Activated CD4-positive, CD25-positive, alpha-beta regulatory T cell treated with anti-CD3 and anti-CD28 coated beads, Interleukin-2, amount 50 U/mL, for 16 hours (primary cell): ENCODE measurements at regions not wholly inside any gene's neighbourhood (a gene's known extent, or its start where the extent isn't known, plus 50 kb on each side); places are given as distances from the start of the nearest gene placed in this dataset.

Experiments
- DNase-seq: peaks from one replicate; pipeline ENCODE4 v3.0.0-alpha.2; 2020; ENCODE audit warnings: low read depth, low spot score

DNA sequence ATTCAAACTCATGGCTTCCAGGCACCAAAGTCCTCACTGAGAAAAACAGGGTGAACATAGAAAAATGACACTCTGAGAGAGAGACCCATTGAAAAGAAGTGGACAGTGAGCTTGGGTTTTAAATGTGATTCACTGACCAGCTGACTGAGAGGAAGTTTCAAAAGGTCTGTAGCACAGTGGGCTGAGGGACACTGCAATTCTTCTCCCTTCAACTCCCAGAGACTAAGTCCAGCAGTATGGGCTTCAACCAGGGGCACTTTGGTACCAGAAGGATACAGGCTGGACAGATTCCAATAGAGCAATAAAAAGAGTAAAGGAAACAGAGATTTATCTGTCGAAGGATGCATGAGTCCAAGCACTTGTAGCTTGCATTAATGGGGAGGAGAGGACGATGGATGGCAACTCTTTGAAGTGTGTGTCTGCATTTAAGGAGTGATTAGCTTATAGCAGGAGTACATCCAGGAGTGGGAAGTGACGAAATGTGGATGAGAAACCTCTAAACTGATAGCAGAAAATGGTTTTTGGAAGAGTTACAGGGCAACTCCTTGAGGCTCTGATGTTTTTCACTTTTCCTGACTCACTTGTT is 117.0 kb upstream of the ANKRD55 start:
- no peak for DNase-seq

DNA sequence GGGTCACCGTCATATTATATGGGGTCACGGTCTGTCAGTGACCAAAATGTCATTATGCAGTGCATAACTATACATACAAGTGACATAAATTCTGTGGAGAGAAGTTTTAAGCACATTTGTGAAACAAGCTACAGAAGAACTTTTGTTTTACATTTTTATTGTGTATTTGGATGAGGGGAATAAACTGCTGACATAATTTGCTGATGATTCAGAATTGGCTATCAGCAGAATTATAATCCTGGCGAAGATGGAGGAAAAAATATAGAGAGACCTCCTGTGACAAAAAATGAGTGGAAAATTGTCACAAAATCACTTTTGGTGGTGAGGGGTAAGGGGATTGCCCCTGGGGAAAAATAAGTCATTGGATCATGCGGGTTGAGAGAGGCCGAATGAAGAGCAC is 116.3 kb upstream of the ANKRD55 start:
- DNase-seq = no peak

DNA sequence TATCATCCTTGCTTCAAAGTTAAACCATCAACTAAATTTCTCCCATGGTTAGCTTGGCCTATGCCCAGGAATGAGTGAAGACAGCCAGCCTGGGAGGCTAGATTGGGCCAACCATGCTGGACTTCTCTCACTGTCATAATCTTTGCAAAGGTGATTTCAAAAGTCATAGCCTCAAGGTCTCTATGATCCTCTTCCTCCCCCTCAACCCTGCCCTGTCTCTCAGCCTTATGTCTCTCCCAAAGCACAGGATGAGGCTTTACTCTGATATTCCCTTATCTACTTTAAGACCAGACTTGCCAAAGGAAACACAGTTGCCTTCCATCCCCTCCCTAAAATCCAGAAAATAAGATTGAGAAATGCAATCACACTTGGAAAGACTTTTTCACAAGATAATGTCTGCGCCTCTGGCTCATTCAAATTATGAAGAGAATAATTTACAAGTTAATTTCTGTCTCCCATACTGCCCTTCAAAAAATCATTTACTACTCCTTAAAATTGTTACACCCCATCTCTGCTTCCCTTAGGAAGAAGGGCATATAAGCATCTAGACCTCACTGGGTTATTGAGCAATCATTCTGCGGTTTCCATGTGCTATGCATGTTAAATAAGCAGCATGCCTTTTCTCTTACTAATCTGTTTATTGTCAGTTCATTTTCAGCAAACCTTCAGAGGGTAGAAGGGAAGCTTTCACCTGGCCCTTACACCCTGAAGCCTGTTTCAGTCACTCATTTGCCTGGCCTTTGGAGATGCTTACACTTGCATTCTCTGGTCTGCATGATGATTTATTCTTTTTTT is 113.8 kb upstream of the ANKRD55 start:
- DNase-seq = no peak

DNA sequence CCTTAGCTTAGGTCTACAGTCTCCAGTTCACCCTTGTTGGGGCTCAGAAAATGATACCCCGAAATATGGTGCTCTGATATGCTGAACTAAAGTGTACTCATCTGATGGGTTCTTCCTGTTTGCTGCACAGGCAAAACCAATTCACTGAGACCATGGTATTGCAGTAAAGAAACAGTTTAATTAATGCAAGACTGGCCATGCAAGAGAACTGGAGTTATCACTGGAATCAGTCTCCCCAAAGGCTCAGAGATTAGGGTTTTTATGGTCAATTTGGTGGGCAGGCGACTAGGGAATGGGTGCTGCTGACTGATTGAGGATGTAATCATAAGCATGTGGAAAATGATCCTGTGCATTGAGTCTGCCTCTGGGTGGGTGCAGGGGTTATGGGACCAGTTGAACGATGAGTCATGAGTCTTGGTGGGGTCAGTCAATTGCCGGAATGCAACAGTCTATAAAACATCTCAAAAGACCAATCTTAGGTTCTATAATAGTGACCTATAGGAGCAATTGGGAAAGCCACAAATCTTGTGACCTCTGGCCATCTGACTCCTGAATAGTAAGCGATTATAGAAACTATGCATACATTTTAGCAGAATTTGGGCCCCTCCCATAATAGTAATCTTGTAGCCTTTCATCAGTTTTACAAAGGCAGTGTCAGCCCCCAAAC is 113.0 kb upstream of the ANKRD55 start:
- no peak for DNase-seq

DNA sequence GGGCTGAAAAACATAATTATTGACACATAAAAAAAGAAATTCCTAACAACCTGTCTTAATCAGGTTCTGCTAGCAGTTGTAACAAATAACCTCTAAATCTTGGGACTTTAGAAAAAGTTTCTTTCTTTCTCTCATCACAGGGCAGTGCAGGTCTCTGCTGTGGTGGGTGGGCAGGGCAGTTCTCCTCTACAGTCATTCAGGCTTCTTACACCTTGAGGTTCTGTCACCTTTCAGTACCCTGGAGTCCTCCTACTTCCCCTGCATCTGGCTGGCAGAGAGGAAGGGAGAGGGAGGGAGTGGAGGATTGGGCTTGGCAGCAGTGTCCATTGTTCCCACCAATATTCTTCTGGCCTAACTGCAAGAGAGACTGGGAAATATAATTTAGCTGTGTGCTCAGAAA is 112.2 kb upstream of the ANKRD55 start:
- DNase-seq = no peak

DNA sequence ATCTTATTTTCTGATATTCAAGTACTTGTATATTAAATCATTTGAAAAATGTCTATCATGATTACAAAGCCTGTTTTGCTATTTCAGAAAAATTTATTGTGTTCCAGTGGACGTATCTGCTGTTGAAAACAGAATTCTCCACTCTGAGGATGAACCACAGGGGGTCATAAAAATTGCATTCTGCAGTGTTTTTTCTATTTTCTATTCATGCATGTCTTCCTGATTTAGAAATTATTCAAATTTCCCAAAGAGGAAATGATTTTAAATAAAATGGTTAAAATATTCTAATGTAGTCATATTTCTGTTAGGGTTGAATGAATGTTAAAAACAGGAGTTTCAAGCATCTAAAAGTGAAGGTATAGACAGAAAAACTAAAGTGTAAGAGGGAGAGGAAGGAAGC is 111.5 kb upstream of the ANKRD55 start:
- no peak for DNase-seq

DNA sequence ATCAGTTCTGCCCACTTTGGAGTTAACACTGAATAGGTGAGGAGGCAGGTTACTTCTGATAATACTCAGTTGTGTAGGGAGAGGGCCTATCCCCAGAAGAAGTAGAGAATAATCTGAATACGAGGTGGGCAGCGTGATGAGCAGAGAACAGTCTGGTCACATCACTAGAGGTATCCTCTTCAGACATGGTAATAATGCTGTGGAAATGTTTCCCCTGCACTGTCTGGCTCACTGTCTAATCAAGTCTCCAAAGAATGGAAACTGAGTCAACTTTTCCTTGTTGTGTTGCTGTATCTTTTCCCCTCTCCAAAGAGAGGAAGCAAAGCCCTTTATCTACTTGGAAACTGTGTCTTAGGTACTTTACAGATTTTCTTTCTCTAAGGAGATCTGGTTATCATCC is 110.9 kb upstream of the ANKRD55 start:
- DNase-seq = no peak

DNA sequence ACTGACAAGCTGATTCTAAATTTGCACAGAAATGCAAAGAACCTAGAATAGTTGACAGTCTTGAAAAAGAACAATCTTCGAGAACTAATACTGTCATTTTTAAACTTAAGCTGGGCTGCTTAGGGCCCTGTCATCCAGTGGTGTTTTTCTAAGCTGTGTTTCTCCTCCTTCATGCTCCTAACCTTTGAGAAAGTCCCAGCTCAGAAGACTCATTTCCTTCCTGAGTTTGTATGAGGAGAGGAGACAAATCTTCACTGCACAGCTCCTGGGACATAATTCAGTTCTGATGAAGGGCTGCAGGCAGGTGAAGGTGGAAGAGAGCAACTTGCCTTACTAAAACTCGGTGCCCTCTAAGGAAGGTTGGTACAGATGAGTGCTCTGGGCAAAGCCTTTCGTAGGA is 109.5 kb upstream of the ANKRD55 start:
- DNase-seq = no peak

DNA sequence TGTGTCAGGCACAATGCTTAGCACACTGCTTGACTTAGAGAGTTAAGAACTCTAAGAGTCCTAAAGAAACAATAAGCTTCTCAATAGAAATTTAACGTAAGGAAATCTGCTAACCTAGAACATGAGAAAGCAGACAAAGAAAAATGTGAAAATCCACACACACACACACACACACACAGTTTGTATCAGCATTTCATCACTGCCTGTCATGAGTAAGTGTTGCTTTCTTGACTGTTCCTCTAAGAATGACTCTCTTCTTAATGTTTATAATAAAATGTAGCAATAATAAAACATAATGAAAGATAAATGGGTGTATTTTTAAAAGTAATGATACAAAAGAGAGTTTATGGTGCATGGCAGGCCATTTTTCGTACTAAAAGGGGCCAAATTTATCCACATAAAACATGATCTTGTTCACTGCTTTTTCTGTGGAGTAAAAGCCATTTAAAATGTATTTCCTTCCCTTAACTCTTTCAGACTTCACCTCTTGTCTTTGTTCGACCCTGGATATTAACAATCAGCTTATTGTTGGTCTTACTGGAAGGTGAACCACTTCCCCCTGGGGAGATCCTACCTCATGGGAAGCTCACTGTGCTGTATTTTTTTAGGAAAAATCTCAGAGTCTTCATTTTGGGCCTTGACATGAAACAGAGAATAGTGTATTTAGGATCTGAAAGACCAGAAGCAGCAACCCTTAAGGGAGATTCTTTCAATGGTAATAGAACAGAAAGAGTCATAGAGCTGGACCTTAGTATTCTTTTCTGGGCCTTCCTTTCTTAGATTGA is 107.3 kb upstream of the ANKRD55 start:
- DNase-seq = no peak

DNA sequence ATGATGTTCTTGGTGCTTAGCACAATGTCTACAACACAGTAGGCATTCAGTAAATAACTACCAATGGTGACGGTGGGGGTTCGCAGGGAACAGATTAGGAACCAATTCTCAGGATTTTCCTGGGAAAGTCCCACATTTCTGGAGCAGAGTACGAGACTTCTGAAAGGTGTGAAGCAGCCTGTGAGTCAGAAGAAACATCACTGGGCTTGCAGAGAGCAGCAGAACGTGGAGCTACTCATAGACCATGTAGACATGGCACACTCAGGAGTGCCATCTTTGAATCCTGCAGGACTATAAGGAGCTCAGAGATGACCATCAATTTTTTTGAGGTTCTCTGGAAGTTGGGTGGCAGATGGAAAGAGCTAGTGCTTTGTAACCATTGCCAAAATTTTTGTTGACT is 106.6 kb upstream of the ANKRD55 start:
- no peak for DNase-seq

DNA sequence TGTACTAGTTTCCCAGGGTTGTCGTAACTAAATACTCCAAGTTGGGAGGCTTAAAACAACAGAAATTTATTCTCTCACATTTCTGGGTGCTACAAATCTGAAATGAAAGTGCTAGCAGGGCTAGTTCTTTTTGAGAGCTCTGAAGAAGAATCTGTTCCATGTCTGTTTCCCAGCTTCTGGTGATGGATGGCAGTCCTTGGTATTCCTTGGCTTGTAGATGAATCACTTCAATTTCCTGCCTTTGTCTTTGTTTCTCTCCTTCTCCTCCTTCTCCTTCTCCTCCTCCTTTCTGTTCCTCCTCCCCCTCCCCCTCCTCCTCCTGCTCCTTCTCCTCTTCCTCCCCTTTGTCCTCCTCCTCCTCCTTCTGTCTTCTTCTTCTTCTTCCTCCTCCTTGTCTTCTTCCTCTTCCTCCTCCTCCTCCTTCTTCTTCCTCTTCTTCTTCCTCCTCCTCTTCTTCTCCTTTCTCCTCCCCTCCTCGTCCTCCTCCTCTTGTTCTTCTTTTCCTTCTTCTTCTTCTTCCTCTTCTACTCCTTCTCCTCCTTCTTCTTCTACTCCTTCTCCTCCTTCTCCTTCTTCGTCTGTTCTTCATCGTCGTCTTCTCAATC is 104.7 kb upstream of the ANKRD55 start:
- no peak for DNase-seq

DNA sequence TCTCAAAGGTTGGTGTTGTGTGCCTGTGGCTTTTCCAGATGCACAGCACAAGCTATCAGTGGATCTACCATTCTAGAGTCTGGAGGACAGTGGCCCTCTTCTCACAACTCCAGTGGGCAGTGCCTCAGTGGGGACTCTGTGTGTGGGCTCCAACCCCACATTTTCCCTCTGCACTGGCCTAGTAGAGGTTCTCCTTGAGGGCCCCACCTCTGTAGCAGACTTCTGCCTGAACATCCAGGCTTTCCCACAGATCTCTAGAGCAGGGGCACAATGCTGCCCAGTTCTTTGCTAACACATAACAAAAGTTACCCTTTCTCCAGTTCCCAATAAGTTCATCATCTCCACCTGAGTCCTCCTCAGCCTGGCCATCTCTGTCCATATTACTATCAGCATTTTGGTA is 102.1 kb upstream of the ANKRD55 start:
- DNase-seq = no peak

DNA sequence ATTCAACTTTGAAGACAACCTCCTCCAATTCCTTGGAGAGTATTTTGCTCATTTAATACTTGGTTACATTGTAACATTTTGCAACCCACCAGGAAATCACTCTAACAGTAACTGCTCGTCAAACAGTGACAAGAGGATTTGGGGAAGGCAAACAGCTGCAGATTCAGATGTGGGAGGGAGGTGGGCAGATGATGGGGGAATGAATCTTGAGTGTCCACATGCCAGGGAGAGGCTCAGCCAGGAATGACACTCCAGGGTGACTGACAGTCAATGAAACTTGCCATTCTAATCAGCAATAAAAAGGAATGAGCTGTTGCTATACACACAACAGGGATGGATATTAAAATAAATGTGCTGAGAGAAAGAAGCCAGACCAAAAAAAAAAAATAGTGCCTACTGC is 97.7 kb upstream of the ANKRD55 start:
- no peak for DNase-seq

DNA sequence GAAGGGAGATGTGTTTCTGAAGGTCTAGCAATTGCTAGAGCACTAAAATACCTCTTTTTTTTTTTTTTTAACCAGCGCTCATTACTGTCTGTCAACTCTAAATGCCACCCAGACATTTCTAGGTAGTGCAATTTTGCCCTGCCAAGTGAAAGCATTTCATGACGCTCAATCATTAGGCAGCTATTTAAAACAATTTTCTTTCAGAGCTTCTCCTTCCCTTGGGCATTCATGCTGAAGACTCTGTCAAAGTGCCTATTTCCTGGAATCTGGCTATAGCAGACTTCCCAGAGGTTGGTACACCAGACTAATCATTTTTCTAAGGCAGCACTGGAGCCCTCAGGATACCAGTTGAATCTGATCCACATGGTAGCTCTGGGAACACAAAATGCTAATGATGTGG is 97.0 kb upstream of the ANKRD55 start:
- no peak for DNase-seq

DNA sequence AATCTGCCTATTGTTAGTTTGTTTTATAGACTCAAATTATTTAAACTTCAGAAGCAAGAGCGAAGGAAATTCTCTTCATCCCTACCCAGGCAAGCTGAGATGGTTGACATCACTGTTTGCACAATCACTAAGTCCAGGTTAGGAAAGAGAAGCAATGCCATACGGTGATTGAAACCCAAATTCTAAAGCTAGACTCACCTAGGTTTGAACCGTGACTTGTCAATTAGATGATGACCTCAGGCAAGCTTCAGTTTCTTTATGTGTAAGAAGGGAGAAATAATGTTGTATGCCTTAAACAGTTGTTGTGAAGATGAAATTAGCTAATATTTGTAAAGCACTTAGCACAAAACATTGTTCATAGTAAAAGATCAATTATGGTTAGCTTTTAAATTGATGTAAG is 96.5 kb upstream of the ANKRD55 start:
- no peak for DNase-seq

DNA sequence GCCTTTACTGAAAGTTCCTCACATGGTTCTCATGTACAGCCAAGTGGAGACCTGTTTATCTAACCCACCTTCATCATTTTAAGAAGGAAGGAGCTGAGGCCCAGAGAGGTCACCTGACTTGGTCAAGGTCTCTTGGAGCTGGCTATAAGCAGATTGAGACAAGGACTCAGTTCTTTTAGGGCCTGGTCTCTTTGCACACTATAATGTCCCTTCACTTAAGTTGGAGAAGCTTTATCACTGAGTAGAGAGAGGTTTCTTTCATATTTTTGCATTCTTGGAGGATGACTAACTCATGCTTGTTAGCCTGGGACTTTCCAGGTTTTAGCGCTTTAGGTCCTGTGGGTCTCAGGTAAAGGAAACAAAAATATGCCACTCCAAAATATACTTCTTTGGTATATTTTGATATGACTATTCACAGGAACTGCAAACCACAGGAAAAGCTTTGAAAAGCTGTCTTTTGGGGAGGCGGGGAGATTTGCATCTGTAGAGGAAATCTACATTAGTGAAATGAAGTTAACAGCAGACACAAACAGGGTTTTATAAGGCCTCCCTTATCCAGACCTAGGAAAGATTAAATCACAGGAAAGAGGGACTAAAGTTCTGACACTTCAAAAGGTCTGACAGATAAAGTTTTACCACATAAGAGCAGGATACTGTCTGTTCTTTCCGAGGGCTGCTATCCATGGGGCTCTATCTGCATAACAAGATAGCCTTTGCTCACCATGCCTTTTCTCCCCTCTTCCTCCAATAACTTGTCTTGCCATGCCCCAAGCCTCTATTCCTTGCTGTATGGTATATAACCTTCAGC is 95.8 kb upstream of the ANKRD55 start:
- DNase-seq = peak; percentile 21

DNA sequence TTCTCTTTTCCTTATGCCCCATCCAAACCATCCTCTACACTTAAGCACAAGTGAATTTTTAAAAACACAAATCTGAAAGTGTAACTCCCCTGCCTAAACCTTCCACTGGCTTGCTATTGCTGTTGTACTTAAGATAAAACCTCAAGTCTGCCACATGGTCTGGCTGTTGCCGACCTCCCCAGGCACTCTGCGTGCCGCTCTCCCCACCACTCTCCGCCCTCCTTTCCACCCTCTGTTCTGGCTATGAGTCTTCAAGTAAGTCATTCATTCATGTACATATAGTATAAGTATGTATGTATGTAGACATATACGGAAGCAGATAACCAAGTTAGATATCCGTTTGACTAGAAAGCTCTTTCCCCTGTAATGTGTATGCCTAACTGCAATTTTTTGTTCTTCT is 94.7 kb upstream of the ANKRD55 start:
- peak; percentile 40 for DNase-seq

DNA sequence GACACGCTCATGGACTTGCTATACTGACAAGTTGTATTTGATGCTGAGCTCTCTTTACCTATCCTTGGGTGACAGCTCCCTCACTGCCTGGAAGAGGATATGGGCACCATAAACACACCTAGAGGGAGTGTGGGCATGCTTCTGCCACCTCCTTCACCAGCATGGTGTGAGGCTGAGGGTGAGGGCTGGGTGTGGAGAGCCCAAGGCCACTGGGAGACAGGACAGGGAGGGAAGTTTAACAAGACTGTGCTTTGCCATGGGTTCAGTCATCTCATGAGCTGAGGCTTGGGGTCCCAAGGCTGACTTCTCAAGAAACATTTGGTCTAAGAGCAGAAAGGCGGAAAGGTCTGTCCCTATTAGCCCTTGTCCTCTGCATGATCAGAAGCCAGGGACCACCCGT is 93.6 kb upstream of the ANKRD55 start:
- DNase-seq = no peak

DNA sequence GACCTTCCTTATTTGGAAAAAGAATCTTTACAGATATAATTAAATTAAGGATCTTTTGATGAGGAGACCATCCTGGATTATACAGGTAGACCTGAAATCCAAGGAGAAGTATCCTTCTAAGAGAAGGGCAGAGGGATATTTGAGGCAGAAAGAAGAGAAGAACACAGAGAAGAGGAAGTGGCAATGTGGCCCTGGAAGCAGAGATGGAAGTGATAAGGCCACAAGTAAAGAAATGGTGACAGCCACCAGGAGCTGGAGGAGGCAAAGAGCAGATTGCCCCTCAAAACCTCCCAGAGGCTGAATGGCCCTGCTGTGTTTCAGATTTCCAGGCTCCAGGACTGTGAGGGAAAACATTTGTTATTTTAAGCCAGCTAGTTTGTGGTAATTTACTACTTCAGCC is 93.0 kb upstream of the ANKRD55 start:
- no peak for DNase-seq

DNA sequence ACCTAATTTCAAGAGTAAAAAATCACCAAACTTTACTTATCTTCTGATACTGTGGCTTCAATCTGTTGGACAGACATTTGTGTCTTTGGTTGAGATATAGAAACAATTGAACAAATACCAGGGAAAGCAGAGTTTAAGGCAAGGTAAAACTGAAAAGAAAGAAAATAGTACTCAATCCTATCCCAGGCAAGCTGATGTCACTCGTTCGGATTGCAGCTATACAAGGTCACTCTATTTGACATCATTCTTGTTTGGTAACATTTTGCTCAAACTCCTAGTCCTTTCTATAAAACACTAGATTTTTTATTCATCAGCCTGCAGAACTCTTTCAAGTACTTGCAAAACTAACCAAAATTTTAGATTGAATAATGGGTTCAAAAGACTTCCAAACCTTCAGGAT is 91.9 kb upstream of the ANKRD55 start:
- DNase-seq = no peak

DNA sequence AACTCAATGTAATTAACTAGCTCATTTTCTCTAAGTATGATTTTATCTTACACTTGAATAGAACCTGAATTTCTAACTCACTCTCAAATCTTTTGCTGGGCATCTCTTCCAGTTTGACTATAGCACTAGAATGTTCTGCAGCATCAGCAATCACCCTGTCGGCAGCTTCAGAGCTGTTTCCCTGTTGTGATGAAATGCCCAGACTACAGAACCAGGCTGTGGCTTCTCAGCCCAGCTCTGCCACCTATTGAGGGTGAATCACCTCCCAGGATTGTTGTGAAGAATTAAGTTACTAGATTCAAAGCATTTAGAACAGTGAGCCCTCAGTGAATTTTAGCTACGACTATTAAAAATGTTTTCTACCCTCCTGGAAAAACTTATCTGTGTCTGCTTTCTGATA is 90.4 kb upstream of the ANKRD55 start:
- no peak for DNase-seq
